K562 (cell line): ENCODE measurements at regions not wholly inside any gene's neighbourhood (a gene's known extent, or its start where the extent isn't known, plus 50 kb on each side); places are given as distances from the start of the nearest gene placed in this dataset.
"Not testable (repeated sequence)": the region's sequence is repeated elsewhere in the genome, so short reads cannot be mapped to it uniquely, and the experiment has no call there.

Source experiments
- ATAC-seq: fragments of 200-7000 bp; cut with Tn5 transposase; 3 replicates; pipeline ENCODE4 v1.9.1; 2020; ENCODE audit warnings: moderate library complexity
- BruUV-seq: library from RNA; stranded (reverse); fragments of 400-500 nt; replicated peaks from 2 replicates; lab custom pipeline; 2021; lab: Mats Ljungman, UMichigan
- CTCF ChIA-PET: fragments of 300-600 bp; formaldehyde crosslinking; extraction: SDS; loops from one replicate; lab custom pipeline; 2021; ENCODE audit warnings: low intra/inter-chr PET ratio; lab: Yijun Ruan, JAX
- POLR2A ChIA-PET: fragments of 300-600, 350-650 bp; sonication (Branson Sonifier 250); formaldehyde crosslinking; extraction: SDS; loops from one replicate; lab custom pipeline; 2021; ENCODE audit warnings: antibody characterized with exemption, inconsistent platforms; lab: Yijun Ruan, JAX
- DNase-seq, 4 experiments: peaks; one replicate each; pipeline versions ENCODE4 v3.0.0 to v3.0.0-alpha.2; 2011 to 2018; ENCODE audit warnings: low spot score in 3 of 4, mixed read lengths in 3 of 4; ENCODE audit errors: extremely low read depth in 1 of 4
- FAIRE-seq: peaks from 2 replicates; lab custom pipeline; 2011; peaks lifted over from hg19 to GRCh38; lab: Jason Lieb, UNC
- H2AFZ ChIP-seq: 2 replicates; pipeline ENCODE4 v1.6.0; 2011; ENCODE audit warnings: low read depth, low read length, control low read depth, inconsistent platforms
- H3K27ac ChIP-seq: fragments of 200-600 bp; 3 replicates; pipeline ENCODE4 v1.8.0; 2011; ENCODE audit warnings: low read depth, mild to moderate bottlenecking, control low read depth, inconsistent platforms, low read length, moderate library complexity, mixed read lengths; ENCODE audit errors: extremely low read depth
- H3K27me3 ChIP-seq, 2 experiments: fragments of 300-600 bp in 1 of 2; 2 replicates in 1 of 2; 3 replicates in 1 of 2; pipeline versions ENCODE4 v1.6.0 to v1.8.0; 2011; ENCODE audit warnings: inconsistent platforms in 2 of 2, low read length in 2 of 2, mild to moderate bottlenecking in 1 of 2, mixed read lengths in 1 of 2, moderate library complexity in 1 of 2; ENCODE audit not compliant: control insufficient read depth in 2 of 2, insufficient read depth in 2 of 2
- H3K36me3 ChIP-seq: fragments of 300-600 bp; 3 replicates; pipeline ENCODE4 v1.8.0; 2011; ENCODE audit warnings: mild to moderate bottlenecking, low read length, inconsistent platforms; ENCODE audit not compliant: control insufficient read depth, insufficient read depth
- H3K4me1 ChIP-seq, 2 experiments: fragments of 200-600 bp in 1 of 2; replicated peaks in 1 of 2; 2 replicates in 1 of 2; 3 replicates in 1 of 2; pipeline versions ENCODE4 v1.5.1 to v1.8.0; 2011; ENCODE audit warnings: inconsistent platforms in 2 of 2, low read length in 2 of 2, mild to moderate bottlenecking in 1 of 2, mixed read lengths in 1 of 2, moderate library complexity in 1 of 2; ENCODE audit not compliant: control insufficient read depth in 2 of 2, insufficient read depth in 2 of 2
- H3K4me2 ChIP-seq: 2 replicates; pipeline ENCODE4 v1.6.1; 2011; ENCODE audit warnings: low read length, control low read depth, inconsistent platforms, mixed read lengths; ENCODE audit not compliant: insufficient read depth
- H3K4me3 ChIP-seq: fragments of 200-600 bp; sonication (generic), shearing (Covaris generic); 2 replicates; pipeline ENCODE4 v1.5.1; 2016; ENCODE audit warnings: control low read depth, inconsistent platforms
- H3K79me2 ChIP-seq: fragments of 200-600 bp; 3 replicates; pipeline ENCODE4 v1.8.0; 2011; ENCODE audit warnings: low read length, inconsistent platforms; ENCODE audit not compliant: control insufficient read depth, insufficient read depth
- H3K9ac ChIP-seq, 2 experiments: 2 replicates each; pipeline versions ENCODE4 v1.6.0 to v1.6.1; 2011; ENCODE audit warnings: low read depth in 2 of 2, low read length in 2 of 2, control low read depth in 1 of 2, inconsistent platforms in 1 of 2, mild to moderate bottlenecking in 1 of 2, mixed read lengths in 1 of 2; ENCODE audit not compliant: insufficient read depth in 1 of 2
- H3K9me1 ChIP-seq: one replicate; pipeline ENCODE4 v1.6.0; 2011; ENCODE audit warnings: inconsistent platforms, mild to moderate bottlenecking, low read length, moderate library complexity; ENCODE audit not compliant: control insufficient read depth, insufficient read depth
- H3K9me3 ChIP-seq: replicated peaks from 2 replicates; pipeline ENCODE4 v1.5.1; 2011; ENCODE audit warnings: low read depth, low read length, inconsistent platforms; ENCODE audit not compliant: control insufficient read depth, insufficient read depth
- H4K20me1 ChIP-seq: replicated peaks from 2 replicates; pipeline ENCODE4 v1.6.1; 2011; ENCODE audit warnings: low read length, inconsistent platforms, mixed read lengths; ENCODE audit not compliant: control insufficient read depth, insufficient read depth
- PHF20 ChIP-seq: fragments of 450-650 bp; IDR thresholded peaks from 2 replicates; pipeline ENCODE4 v1.6.1; 2018; ENCODE audit not compliant: partially characterized antibody
- WGBS: fragments of 100-300 bp; shearing (Covaris generic); methylation state at CpG from one replicate; pipeline ENCODE4 v1.1.6; 2016; ENCODE audit warnings: low coverage, mixed read lengths; ENCODE audit not compliant: insufficient coverage; ENCODE audit errors: missing lambda C conversion rate; 5-methylcytosine and 5-hydroxymethylcytosine counted together
- in situ Hi-C: fragments of 300-500 bp; cut with MboI; formaldehyde crosslinking; loops from 4 replicates; pipeline ENCODE4 v1.15.0; 2018; ENCODE audit warnings: inconsistent platforms, mixed read lengths
- intact Hi-C: fragments of 100-400 bp; cut with micrococcal nuclease; formaldehyde crosslinking; loops from 2 replicates; pipeline ENCODE4 v1.14.2; 2022
- TF ChIP-seq, protein P1 (sequence below): sonication (generic); formaldehyde crosslinking; IDR thresholded peaks from 2 replicates; pipeline ENCODE4 v1.8.0; 2022; ENCODE audit warnings: mild to moderate bottlenecking, missing genetic modification reagents, borderline replicate concordance
- TF ChIP-seq, protein P2 (sequence below): sonication (generic); formaldehyde crosslinking; IDR thresholded peaks from 2 replicates; pipeline ENCODE4 v1.9.0; 2022; ENCODE audit warnings: mild to moderate bottlenecking, missing genetic modification reagents

GRCh38 chr15:77915261-77915960 lies 162.1 kb downstream of the TBC1D2B start:
- no peaks in the 10 kb centered on the region for H3K4me1 ChIP-seq
- no peaks in the 10 kb centered on the region for H3K79me2 ChIP-seq
- POLR2A ChIA-PET, result no interaction called here
- H3K4me3 ChIP-seq, result no peak overlapping the region
- H3K9ac ChIP-seq, result no peak overlapping the region
- H3K36me3 ChIP-seq, result no peaks in the 10 kb centered on the region
- intact Hi-C loops, result no loop called here
- no peak overlapping the region for H3K27ac ChIP-seq
- no TSS peak for BruUV-seq
- CTCF ChIA-PET, result no interaction called here
- DNase-seq (no peak), FAIRE-seq (no peak), ATAC-seq (no peak)
- 1% methylated on average over 12 of the region's 19 CpGs for WGBS
- H2AFZ ChIP-seq, result no peak overlapping the region
- no peak for TF ChIP-seq PHF20
- TF ChIP-seq, protein P1, sequence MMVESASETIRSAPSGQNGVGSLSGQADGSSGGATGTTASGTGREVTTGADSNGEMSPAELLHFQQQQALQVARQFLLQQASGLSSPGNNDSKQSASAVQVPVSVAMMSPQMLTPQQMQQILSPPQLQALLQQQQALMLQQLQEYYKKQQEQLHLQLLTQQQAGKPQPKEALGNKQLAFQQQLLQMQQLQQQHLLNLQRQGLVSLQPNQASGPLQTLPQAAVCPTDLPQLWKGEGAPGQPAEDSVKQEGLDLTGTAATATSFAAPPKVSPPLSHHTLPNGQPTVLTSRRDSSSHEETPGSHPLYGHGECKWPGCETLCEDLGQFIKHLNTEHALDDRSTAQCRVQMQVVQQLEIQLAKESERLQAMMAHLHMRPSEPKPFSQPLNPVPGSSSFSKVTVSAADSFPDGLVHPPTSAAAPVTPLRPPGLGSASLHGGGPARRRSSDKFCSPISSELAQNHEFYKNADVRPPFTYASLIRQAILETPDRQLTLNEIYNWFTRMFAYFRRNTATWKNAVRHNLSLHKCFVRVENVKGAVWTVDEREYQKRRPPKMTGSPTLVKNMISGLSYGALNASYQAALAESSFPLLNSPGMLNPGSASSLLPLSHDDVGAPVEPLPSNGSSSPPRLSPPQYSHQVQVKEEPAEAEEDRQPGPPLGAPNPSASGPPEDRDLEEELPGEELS (CRISPR knock-in tag), result no peak
- TF ChIP-seq, protein P2, sequence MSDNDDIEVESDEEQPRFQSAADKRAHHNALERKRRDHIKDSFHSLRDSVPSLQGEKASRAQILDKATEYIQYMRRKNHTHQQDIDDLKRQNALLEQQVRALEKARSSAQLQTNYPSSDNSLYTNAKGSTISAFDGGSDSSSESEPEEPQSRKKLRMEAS (CRISPR knock-in tag), result no peak
- peaks cover 0 to 13% of the 10 kb centered on the region in 2 experiments; a peak in 2 of 5 replicates for H3K27me3 ChIP-seq
- no peak overlapping the region for H3K4me2 ChIP-seq
- H3K9me1 ChIP-seq, result no peaks in the 10 kb centered on the region
- H3K9me3 ChIP-seq, result no peaks in the 10 kb centered on the region
- H4K20me1 ChIP-seq, result no peaks in the 10 kb centered on the region
- in situ Hi-C loops, result no loop called here

DNA sequence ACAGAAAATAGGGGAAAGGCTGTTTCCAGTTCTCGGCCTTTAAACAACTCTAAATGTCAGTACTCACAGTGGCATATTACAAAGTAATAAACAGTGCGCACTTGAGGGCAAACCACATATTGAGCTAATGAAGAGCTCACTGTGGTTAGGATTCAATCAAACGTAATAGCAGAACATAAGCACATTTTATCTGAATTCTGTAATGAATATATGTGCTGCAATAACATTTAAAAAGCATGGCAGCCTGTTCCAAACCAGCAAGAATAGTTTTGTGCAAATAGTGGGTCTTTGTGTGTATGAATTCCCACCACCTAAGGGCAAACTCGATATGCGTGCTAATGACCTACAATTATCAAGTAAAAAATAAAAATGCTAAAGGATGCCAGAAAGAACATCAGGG lies 163.0 kb downstream of the TBC1D2B start:
- H3K4me2 ChIP-seq, H2AFZ ChIP-seq, H3K79me2 ChIP-seq, H3K4me3 ChIP-seq, in situ Hi-C loops, CTCF ChIA-PET, H3K36me3 ChIP-seq, H3K27ac ChIP-seq, FAIRE-seq, H4K20me1 ChIP-seq, H3K4me1 ChIP-seq, ATAC-seq, H3K9ac ChIP-seq, H3K9me1 ChIP-seq, BruUV-seq, POLR2A ChIA-PET, DNase-seq, intact Hi-C loops, H3K9me3 ChIP-seq: not testable (repeated sequence)
- 0% methylated on average over 5 of the region's 5 CpGs for WGBS
- peaks cover 0 to 13% of the 10 kb centered on the region in 2 experiments; a peak in 2 of 5 replicates for H3K27me3 ChIP-seq
